CD4-positive, alpha-beta T cell treated with Interleukin-6 at 100 ng/mL for 8 hours (primary cell): ENCODE measurements at regions not wholly inside any gene's neighbourhood (a gene's known extent, or its start where the extent isn't known, plus 50 kb on each side); places are given as distances from the start of the nearest gene placed in this dataset.

Experiments used
- DNase-seq: peaks from one replicate; pipeline ENCODE4 v3.0.0-alpha.2; 2020; ENCODE audit warnings: mixed read lengths, low spot score

GRCh38 chr20:52736507-52736906 is 235.7 kb upstream of the TSHZ2 start:
- DNase-seq, result no peak

- DNase-seq, result no peak
These were observed 241.1 kb upstream of the TSHZ2 start for GRCh38 chr20:52731093-52731492.

- DNase-seq, result no peak
These were observed 244.3 kb upstream of the TSHZ2 start for GRCh38 chr20:52727740-52728456.

- no peak for DNase-seq
These were observed 247.6 kb upstream of the TSHZ2 start for GRCh38 chr20:52724541-52724940.

GRCh38 chr20:52722926-52723688 is 249.1 kb upstream of the TSHZ2 start:
- no peak for DNase-seq

DNA sequence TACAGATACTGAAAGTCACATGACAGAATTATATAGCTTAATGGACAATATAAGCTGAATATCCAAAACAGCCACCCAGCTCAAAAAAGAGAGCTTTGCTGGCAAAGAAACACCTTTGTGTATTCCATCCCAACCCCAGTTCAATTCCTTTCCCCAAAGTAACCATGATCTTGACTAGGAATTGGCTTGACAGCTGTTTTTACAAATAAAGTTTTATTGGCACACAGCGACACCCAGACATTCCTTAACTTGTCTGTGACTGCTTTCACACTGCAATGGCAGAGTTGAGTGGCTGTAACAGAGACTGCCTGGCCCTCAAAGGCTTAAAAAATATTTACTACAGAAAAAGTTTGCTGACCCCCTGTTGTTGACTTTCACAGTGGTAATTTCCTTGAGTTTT is 264.0 kb upstream of the TSHZ2 start:
- no peak for DNase-seq

DNA sequence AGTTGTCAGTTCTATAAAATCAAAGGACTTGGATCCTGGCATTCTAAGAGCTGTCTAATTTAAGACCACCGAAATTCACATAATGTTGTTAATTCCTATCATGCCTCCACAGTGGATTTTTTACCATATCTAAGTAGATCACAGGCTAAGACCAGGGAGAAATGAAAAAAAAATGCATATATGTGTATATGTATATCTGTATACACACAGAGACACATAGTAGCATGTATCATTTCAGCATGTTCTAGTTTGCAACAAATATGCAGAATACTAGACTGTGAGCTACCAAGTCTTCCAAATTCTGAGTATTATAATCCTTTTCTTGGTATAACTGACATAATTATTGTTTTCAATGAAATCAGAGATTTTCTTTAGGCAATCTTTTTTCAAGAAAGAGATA is 267.6 kb upstream of the TSHZ2 start:
- no peak for DNase-seq

DNA sequence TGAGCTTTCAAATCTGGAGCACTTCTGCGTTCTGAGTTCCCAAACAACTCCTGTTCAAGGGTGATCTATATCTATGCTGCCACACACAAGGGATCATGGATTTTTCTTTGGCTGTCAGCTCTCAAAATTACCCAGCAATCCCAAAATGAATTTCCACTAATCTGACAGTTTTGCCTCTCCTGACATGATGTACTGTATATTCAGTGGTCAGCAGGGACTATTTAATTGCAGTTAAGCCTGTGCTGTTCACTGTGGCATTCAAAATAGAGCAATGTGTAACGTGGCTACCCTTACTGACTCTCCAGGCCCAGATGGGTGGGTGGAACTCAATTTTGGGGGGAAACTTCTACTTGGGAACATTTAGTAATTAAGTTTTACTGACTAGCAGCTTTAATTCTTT is 283.8 kb upstream of the TSHZ2 start:
- no peak for DNase-seq

GRCh38 chr20:52684905-52685304 is 287.3 kb upstream of the TSHZ2 start:
- no peak for DNase-seq

DNA sequence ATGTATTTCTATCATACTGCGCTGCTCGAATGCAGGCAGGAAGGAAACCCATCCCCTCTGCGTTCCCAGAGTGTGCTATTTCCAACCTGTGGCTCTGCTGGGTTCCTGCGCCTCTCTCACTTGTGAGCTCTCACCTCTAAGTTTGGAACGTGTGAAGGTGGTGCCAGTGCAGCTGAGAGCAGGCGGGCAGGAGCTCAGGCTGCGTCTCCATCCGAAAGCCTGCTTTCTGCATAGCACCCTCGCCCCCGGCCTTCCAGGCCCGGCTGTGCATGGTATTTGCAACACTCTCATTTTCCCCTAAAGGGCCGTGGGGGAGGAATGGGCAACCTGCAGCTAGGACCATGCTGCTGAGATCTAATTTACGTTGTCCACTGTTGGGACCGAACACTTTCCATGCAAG is 288.0 kb upstream of the TSHZ2 start:
- no peak for DNase-seq

GRCh38 chr20:52683761-52684160 is 288.4 kb upstream of the TSHZ2 start:
- no peak for DNase-seq

- no peak for DNase-seq
These were observed 289.9 kb upstream of the TSHZ2 start for GRCh38 chr20:52682237-52682636.

GRCh38 chr20:52681288-52681687 is 290.9 kb upstream of the TSHZ2 start:
- DNase-seq, result no peak

DNA sequence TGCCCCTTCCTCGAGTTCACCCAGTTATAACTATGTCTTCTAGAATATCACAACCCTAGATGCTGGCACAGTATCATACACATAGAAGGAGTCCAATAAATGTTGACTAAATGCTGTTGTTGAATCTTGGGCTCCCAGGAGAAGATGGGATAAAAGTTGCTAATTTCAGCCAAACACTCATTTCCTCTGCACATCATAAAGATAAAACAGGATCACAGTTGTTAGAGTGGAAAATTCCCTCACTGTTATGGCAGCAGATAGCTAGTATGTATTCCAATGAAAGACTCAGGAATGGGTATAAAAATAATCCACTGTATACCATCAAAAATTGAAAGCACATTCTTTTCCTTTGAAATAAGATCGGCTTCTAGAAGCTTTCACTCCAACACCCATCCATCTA is 294.9 kb upstream of the TSHZ2 start:
- no peak for DNase-seq

DNA sequence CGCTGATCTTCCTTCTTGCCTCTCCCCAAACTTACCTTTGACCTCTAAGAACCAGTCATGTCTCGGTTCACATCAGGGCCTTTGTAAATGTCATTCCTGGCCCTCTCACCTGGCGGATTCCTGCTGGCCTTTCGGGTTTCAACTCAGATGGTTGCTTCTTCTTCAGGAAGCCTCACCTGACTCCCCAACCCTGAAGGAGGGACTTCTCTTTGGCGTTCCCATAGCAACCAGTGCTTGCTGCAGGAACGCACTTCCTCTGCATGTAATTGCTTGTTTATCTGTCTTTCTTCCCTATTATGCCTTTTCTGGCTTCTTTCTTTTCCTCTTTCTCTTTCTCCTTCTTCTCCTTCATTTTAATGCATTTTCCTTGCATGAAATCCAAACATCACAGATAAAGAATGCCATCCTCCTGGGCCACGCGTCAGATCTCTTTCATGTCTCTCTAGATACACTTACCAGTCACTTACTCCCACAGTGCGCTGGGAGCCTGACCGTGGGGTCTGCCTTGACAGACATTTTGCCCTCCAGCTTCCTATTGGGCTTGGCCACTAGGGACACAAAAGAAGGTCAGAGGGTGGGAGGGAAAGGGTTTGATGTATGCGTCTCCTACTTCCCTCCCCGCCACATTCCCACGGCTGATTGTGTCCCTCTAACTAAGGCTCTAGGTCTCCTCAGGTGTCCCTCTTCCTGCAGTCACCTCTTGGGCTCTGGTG is 295.7 kb upstream of the TSHZ2 start:
- DNase-seq, result no peak

DNA sequence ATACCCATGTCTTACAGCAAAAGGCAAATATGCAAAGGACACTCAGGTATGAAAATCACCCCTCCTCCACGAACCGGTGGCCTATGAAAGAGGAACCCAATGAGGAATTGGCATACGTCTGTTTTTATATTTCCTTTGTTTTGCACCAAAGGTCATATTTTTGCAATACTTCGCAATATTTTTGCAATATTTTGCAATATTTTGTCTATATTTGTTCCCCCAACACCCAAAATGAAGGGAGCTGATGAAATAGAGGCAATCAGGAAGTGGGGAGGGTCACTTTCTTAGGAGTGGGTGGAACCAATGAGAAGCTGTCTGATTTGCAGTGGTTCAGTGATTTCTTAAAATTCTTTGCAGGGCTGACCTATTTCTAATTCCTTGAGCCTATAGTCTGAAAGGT is 296.8 kb upstream of the TSHZ2 start:
- no peak for DNase-seq

GRCh38 chr20:52668626-52669025 is 303.5 kb upstream of the TSHZ2 start:
- DNase-seq, result no peak

- no peak for DNase-seq
These were observed 304.8 kb upstream of the TSHZ2 start for GRCh38 chr20:52667358-52667757.

DNA sequence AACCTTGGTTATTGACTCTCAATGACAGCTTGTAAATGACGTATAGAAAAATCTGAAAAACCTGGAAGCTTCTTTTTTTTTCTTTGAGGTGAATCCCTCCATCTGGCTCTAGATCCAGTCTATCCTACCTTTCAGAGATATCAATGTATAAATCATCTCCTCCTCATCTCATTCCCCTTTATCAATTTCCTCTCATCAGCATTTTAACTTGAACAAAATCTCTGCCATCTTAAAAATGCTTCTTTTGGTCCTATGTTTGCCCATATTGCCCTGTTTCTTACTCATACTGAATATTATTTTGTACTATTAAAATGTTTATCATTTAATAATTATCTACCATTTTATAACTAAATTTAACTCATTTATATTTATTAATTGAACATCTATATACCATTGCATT is 306.7 kb upstream of the TSHZ2 start:
- DNase-seq, result no peak

- DNase-seq, result no peak
These were observed 316.8 kb upstream of the TSHZ2 start for GRCh38 chr20:52655395-52655794.

- DNase-seq, result no peak
These were observed 317.6 kb upstream of the TSHZ2 start for GRCh38 chr20:52654567-52654966.

GRCh38 chr20:52652271-52652670 is 319.9 kb upstream of the TSHZ2 start:
- DNase-seq, result no peak

- no peak for DNase-seq
These were observed 322.4 kb upstream of the TSHZ2 start for GRCh38 chr20:52649727-52650126.
